ENCODE measurements at regions not wholly inside any gene's neighbourhood (a gene's known extent, or its start where the extent isn't known, plus 50 kb on each side); places are given as distances from the start of the nearest gene placed in this dataset.
"Not testable (repeated sequence)": the region's sequence is repeated elsewhere in the genome, so short reads cannot be mapped to it uniquely, and the experiment has no call there.

GRCh38 chr11:97761175-97761574 is 1259.6 kb upstream of the CNTN5 start:
- no peak for DNase-seq (ENCODE audit: low spot score)

GRCh38 chr11:97764193-97764592 is 1256.6 kb upstream of the CNTN5 start:
- no peak for DNase-seq (ENCODE audit: low spot score)

- DNase-seq (ENCODE audit: low spot score): no peak
Observed at GRCh38 chr11:97764605-97765004, 1256.1 kb upstream of the CNTN5 start.

GRCh38 chr11:97770570-97770969 is 1250.2 kb upstream of the CNTN5 start:
- DNase-seq (ENCODE audit: low spot score): no peak

- DNase-seq (ENCODE audit: low spot score): no peak
Observed at GRCh38 chr11:97772705-97773104, 1248.0 kb upstream of the CNTN5 start.

GRCh38 chr11:97784388-97784787 is 1236.4 kb upstream of the CNTN5 start:
- not testable (repeated sequence) for DNase-seq (ENCODE audit: low spot score)

GRCh38 chr11:97786961-97787360 is 1233.8 kb upstream of the CNTN5 start:
- no peak for DNase-seq (ENCODE audit: low spot score)

- DNase-seq (ENCODE audit: low spot score): no peak
Observed at GRCh38 chr11:97794876-97795275, 1225.9 kb upstream of the CNTN5 start.

GRCh38 chr11:97800891-97801290 is 1219.9 kb upstream of the CNTN5 start:
- no peak for DNase-seq (ENCODE audit: low spot score)

GRCh38 chr11:97814325-97814959 is 1206.3 kb upstream of the CNTN5 start:
- no peak for DNase-seq (ENCODE audit: low spot score)

- DNase-seq (ENCODE audit: low spot score): no peak
Observed at GRCh38 chr11:97815667-97816066, 1205.1 kb upstream of the CNTN5 start.

- no peak for DNase-seq (ENCODE audit: low spot score)
Observed at GRCh38 chr11:97832451-97832850, 1188.3 kb upstream of the CNTN5 start.

- DNase-seq (ENCODE audit: low spot score): no peak
Observed at GRCh38 chr11:97833412-97833811, 1187.3 kb upstream of the CNTN5 start.

GRCh38 chr11:97844016-97844415 is 1176.7 kb upstream of the CNTN5 start:
- no peak for DNase-seq (ENCODE audit: low spot score)

GRCh38 chr11:97847730-97848129 is 1173.0 kb upstream of the CNTN5 start:
- no peak for DNase-seq (ENCODE audit: low spot score)

- no peak for DNase-seq (ENCODE audit: low spot score)
Observed at GRCh38 chr11:97850701-97851100, 1170.0 kb upstream of the CNTN5 start.

GRCh38 chr11:97854357-97854756 is 1166.4 kb upstream of the CNTN5 start:
- DNase-seq (ENCODE audit: low spot score): no peak

- no peak for DNase-seq (ENCODE audit: low spot score)
Observed at GRCh38 chr11:97854877-97855276, 1165.9 kb upstream of the CNTN5 start.

GRCh38 chr11:97856666-97857065 is 1164.1 kb upstream of the CNTN5 start:
- DNase-seq (ENCODE audit: low spot score): no peak

GRCh38 chr11:97860237-97860636 is 1160.5 kb upstream of the CNTN5 start:
- DNase-seq (ENCODE audit: low spot score): no peak

GRCh38 chr11:97862021-97862420 is 1158.7 kb upstream of the CNTN5 start:
- no peak for DNase-seq (ENCODE audit: low spot score)

GRCh38 chr11:97865424-97866012 is 1155.2 kb upstream of the CNTN5 start:
- DNase-seq (ENCODE audit: low spot score): no peak

- DNase-seq (ENCODE audit: low spot score): no peak
Observed at GRCh38 chr11:97871816-97872215, 1148.9 kb upstream of the CNTN5 start.

GRCh38 chr11:97880209-97880608 is 1140.5 kb upstream of the CNTN5 start:
- DNase-seq (ENCODE audit: low spot score): no peak

All from germinal center (tissue), 1 donor.